Peyer's patch (tissue), 4 donors: ENCODE measurements at regions not wholly inside any gene's neighbourhood (a gene's known extent, or its start where the extent isn't known, plus 50 kb on each side); places are given as distances from the start of the nearest gene placed in this dataset.

Experiments
- CTCF ChIP-seq, 6 experiments: fragments of 450-650 bp in 4 of 6; fragments of 200-600 bp in 2 of 6; sonication (generic) in 1 of 6; IDR thresholded peaks; one replicate each; pipeline ENCODE4 v1.5.1; 2017 to 2019; ENCODE audit warnings: antibody characterized with exemption in 6 of 6, mild to moderate bottlenecking in 3 of 6, moderate library complexity in 1 of 6
- POLR2A ChIP-seq, 2 donors: fragments of 450-650 bp; IDR thresholded peaks; one replicate each; pipeline ENCODE4 v1.5.1; 2017; ENCODE audit warnings: antibody characterized with exemption in 2 of 2, mild to moderate bottlenecking in 2 of 2, moderate library complexity in 2 of 2

- TF ChIP-seq CTCF (IDR thresholded peaks at IDR 0.05) = no peak
- TF ChIP-seq POLR2A (IDR thresholded peaks at IDR 0.05) = no peak
Observed at GRCh38 chr14:89056394-89056793, 231.9 kb downstream of the TTC8 start.
